ENCODE measurements at regions not wholly inside any gene's neighbourhood (a gene's known extent, or its start where the extent isn't known, plus 50 kb on each side); places are given as distances from the start of the nearest gene placed in this dataset.

DNA sequence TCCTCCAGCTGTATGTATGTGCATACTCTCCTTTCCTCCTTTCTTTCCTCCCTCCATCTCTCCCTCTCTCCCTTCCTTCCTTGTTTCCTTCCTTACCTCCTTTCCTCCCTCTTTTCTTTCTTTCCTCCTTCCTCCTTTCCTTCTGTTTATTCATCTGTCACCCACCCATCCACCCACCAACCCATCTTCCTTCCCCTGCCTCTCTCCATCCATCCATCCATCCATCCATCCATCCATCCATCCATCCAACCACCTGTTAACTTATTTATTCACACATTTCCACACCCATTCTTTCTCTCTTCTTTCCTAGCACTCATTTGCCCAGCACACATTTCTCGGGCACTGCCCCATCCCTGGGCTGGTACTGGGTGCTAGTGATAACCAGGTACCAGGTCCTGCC lies 443.9 kb downstream of the MIAT start:
- H2AFZ ChIP-seq (ENCODE audit: low read length): peak overlapping the region; percentile 49; the same call in 1 of the 2 replicates

More for the DNA sequence above, 443.9 kb downstream of the MIAT start:
- Histone ChIP-seq H2AK5ac (ENCODE audit: low read depth, low read length) (peak overlapping the region; percentile 53; the same call in 1 of the 2 replicates), H3K4me3 (ENCODE audit: extremely low read depth in 1 of 4, insufficient read depth in 2 of 4, low read depth in 3 of 4, low read length in 4 of 4) (peak overlapping the region in 1 of 4 experiments; percentile 48; a peak in 1 of 8 replicates), H3K9me3 (ENCODE audit: insufficient read depth in 2 of 2, low read depth in 1 of 2, low read length in 1 of 2) (no peaks in the 10 kb centered on the region), H3K18ac (ENCODE audit: extremely low read depth, low read length) (no peak overlapping the region), H3K9ac (replicated peaks in 1 of 4; ENCODE audit: extremely low read depth in 1 of 4, low read depth in 3 of 4, low read length in 3 of 4) (no peak overlapping the region; a peak in 1 of 7 replicates), H3K79me1 (ENCODE audit: low read depth, low read length) (no peaks in the 10 kb centered on the region), H3K56ac (replicated peaks; ENCODE audit: insufficient read length, low read depth, low read length) (no peak overlapping the region), H3K4me1 (replicated peaks in 1 of 4; ENCODE audit: control insufficient read depth in 3 of 4, insufficient read depth in 4 of 4, low read length in 3 of 4) (peaks cover 4 to 16% (median 12%) of the 10 kb centered on the region in 4 experiments), H4K5ac (ENCODE audit: insufficient read length, low read depth, low read length) (no peak overlapping the region), H2BK5ac (ENCODE audit: low read depth, low read length) (no peak overlapping the region), H4K20me1 (replicated peaks in 1 of 2; ENCODE audit: control insufficient read depth in 1 of 2, insufficient read depth in 2 of 2, low read length in 2 of 2) (peaks cover 0 to 3% of the 10 kb centered on the region in 2 experiments), H2BK15ac (ENCODE audit: low read length) (0 out of 2 replicates have a peak overlapping the region, but pooled peaks have one; percentile 16), H4K91ac (replicated peaks; ENCODE audit: insufficient read length, low read length) (no peak overlapping the region), H2BK120ac (replicated peaks; ENCODE audit: low read depth, low read length) (no peak overlapping the region), H2BK20ac (ENCODE audit: low read length) (no peak overlapping the region), H3K14ac (ENCODE audit: insufficient read length) (no peak overlapping the region), H3K23me2 (ENCODE audit: low read depth, low read length) (peaks cover 15% of the 10 kb centered on the region; the same call in 1 of the 2 replicates), H3K79me2 (ENCODE audit: control insufficient read depth in 1 of 2, insufficient read depth in 2 of 2, low read length in 2 of 2) (no peaks in the 10 kb centered on the region), H3K4ac (replicated peaks; ENCODE audit: insufficient read length, low read depth, low read length) (no peak overlapping the region), H3K27me3 (replicated peaks in 1 of 4; ENCODE audit: control insufficient read depth in 3 of 4, extremely low read depth in 1 of 4, insufficient read depth in 3 of 4, low read length in 3 of 4) (peaks cover 0 to 5% (median 1%) of the 10 kb centered on the region in 4 experiments; a peak in 3 of 7 replicates), H3K36me3 (ENCODE audit: control insufficient read depth in 2 of 4, insufficient read depth in 4 of 4, low read length in 3 of 4) (no peaks in the 10 kb centered on the region), H3K27ac (ENCODE audit: low read depth, low read length) (no peak overlapping the region), H3K4me2 (ENCODE audit: insufficient read depth in 1 of 2, low read depth in 2 of 2, low read length in 2 of 2) (peak overlapping the region; percentile 34 to 56), H2BK12ac (ENCODE audit: low read depth, low read length) (peak overlapping the region; percentile 80; the same call in 1 of the 2 replicates), H3K23ac (ENCODE audit: insufficient read length) (no peak overlapping the region), H4K8ac (ENCODE audit: extremely low read depth, insufficient read depth, low read length) (no peak overlapping the region)
- ChIA-PET POLR2A (ENCODE audit: partially characterized antibody) (no interaction called here), CTCF (ENCODE audit: partially characterized antibody) (no interaction called here)
- no peak for FAIRE-seq
- WGBS, 2 experiments (ENCODE audit: extremely low coverage in 1 of 2, insufficient coverage in 1 of 2, insufficient read length in 1 of 2, insufficient replicate concordance in 2 of 2, low coverage in 1 of 2, low lambda C conversion rate in 2 of 2, missing lambda C conversion rate in 1 of 2): 87% methylated on average over 1 of the region's 1 CpG; no CpG with 5 or more reads in 1 of the 2 experiments
- no peak for DNase-seq (ENCODE audit: low read depth in 1 of 2, low spot score in 2 of 2)
- TF ChIP-seq SIRT6 (IDR thresholded peaks at IDR 0.05; ENCODE audit: low read length) (no peak), POLR2AphosphoS5 (IDR thresholded peaks at IDR 0.05; ENCODE audit: low read depth, low read length) (no peak), RBBP5 (IDR thresholded peaks at IDR 0.05; ENCODE audit: borderline replicate concordance, low read depth, low read length) (no peak), HDAC2 (IDR thresholded peaks at IDR 0.05; ENCODE audit: borderline replicate concordance in 1 of 2, low read depth in 2 of 2, low read length in 2 of 2) (no peak), TCF12 (IDR thresholded peaks at IDR 0.05; ENCODE audit: low read depth, low read length) (no peak), NANOG (IDR thresholded peaks at IDR 0.05; ENCODE audit: insufficient read depth, low read depth, low read length, poor library complexity, severe bottlenecking) (no peak), POLR2A (IDR thresholded peaks at IDR 0.05; ENCODE audit: control extremely low read depth in 1 of 2, low read depth in 2 of 2, low read length in 2 of 2) (no peak), HDAC6 (IDR thresholded peaks at IDR 0.05; ENCODE audit: low read depth, low read length) (no peak), ASH2L (IDR thresholded peaks at IDR 0.05; ENCODE audit: low read length) (no peak)
- TF ChIP-seq, protein P1, sequence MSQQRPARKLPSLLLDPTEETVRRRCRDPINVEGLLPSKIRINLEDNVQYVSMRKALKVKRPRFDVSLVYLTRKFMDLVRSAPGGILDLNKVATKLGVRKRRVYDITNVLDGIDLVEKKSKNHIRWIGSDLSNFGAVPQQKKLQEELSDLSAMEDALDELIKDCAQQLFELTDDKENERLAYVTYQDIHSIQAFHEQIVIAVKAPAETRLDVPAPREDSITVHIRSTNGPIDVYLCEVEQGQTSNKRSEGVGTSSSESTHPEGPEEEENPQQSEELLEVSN (IDR thresholded peaks at IDR 0.05): no peak
- TF ChIP-seq, protein P2, sequence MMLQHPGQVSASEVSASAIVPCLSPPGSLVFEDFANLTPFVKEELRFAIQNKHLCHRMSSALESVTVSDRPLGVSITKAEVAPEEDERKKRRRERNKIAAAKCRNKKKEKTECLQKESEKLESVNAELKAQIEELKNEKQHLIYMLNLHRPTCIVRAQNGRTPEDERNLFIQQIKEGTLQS (IDR thresholded peaks at IDR 0.05; ENCODE audit: insufficient read depth, low read depth, low read length): no peak

Data from H1 (cell line).